ENCODE measurements at regions not wholly inside any gene's neighbourhood (a gene's known extent, or its start where the extent isn't known, plus 50 kb on each side); places are given as distances from the start of the nearest gene placed in this dataset.
"Not testable (repeated sequence)": the region's sequence is repeated elsewhere in the genome, so short reads cannot be mapped to it uniquely, and the experiment has no call there.

- no peak for DNase-seq
Observed at GRCh38 chr9:2356041-2356790, 265.4 kb upstream of the VLDLR start.

- no peak for DNase-seq
Observed at GRCh38 chr9:2359891-2360471, 261.6 kb upstream of the VLDLR start.

GRCh38 chr9:2362150-2362549 is 259.4 kb upstream of the VLDLR start:
- DNase-seq, result no peak

GRCh38 chr9:2363138-2363745 is 258.3 kb upstream of the VLDLR start:
- no peak for DNase-seq

GRCh38 chr9:2363781-2364180 is 257.8 kb upstream of the VLDLR start:
- no peak for DNase-seq

GRCh38 chr9:2367970-2368369 is 253.6 kb upstream of the VLDLR start:
- DNase-seq, result no peak

- DNase-seq, result no peak
Observed at GRCh38 chr9:2373648-2374047, 247.9 kb upstream of the VLDLR start.

GRCh38 chr9:2375114-2375513 is 246.5 kb upstream of the VLDLR start:
- DNase-seq, result no peak

- DNase-seq, result no peak
Observed at GRCh38 chr9:2377117-2377516, 244.5 kb upstream of the VLDLR start.

- DNase-seq, result no peak
Observed at GRCh38 chr9:2377834-2378233, 243.8 kb upstream of the VLDLR start.

GRCh38 chr9:2378266-2378665 is 243.3 kb upstream of the VLDLR start:
- DNase-seq, result no peak

- no peak for DNase-seq
Observed at GRCh38 chr9:2378816-2379215, 242.8 kb upstream of the VLDLR start.

GRCh38 chr9:2384741-2385140 is 236.8 kb upstream of the VLDLR start:
- DNase-seq, result no peak

- DNase-seq, result no peak
Observed at GRCh38 chr9:2385746-2386145, 235.8 kb upstream of the VLDLR start.

GRCh38 chr9:2386566-2386965 is 235.0 kb upstream of the VLDLR start:
- no peak for DNase-seq

GRCh38 chr9:2387166-2387565 is 234.4 kb upstream of the VLDLR start:
- DNase-seq, result no peak

GRCh38 chr9:2389404-2389803 is 232.2 kb upstream of the VLDLR start:
- DNase-seq, result no peak

GRCh38 chr9:2390028-2390427 is 231.6 kb upstream of the VLDLR start:
- DNase-seq, result no peak

- DNase-seq, result not testable (repeated sequence)
Observed at GRCh38 chr9:2391509-2392132, 230.0 kb upstream of the VLDLR start.

- DNase-seq, result not testable (repeated sequence)
Observed at GRCh38 chr9:2394087-2394741, 227.4 kb upstream of the VLDLR start.

GRCh38 chr9:2395814-2396612 is 225.6 kb upstream of the VLDLR start:
- no peak for DNase-seq

- DNase-seq, result no peak
Observed at GRCh38 chr9:2396622-2397285, 224.8 kb upstream of the VLDLR start.

All from NCI-H1105 (cell line).